ENCODE measurements at regions not wholly inside any gene's neighbourhood (a gene's known extent, or its start where the extent isn't known, plus 50 kb on each side); places are given as distances from the start of the nearest gene placed in this dataset.
"Not testable (repeated sequence)": the region's sequence is repeated elsewhere in the genome, so short reads cannot be mapped to it uniquely, and the experiment has no call there.

DNA sequence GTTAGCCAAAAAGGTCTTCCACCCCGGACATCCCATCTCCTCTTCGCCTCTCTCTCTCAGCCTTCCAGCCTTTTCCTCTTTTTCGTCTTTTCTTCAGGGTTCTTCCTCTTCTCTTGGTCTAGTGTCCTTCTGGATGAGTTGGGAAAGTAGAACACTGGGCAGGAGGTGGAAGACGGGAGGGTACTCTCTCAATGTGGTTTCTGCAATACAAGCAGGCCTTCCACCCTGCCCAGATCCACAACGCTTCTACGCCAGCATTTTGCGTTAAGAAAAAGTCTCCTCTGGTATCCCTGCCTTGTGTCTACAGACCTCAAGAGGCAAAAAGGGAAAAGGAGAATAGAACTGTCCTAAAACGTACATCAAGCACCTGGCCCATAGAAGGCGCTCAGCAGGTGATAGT is 587.8 kb downstream of the BNC2 start:
- no peak for DNase-seq

DNA sequence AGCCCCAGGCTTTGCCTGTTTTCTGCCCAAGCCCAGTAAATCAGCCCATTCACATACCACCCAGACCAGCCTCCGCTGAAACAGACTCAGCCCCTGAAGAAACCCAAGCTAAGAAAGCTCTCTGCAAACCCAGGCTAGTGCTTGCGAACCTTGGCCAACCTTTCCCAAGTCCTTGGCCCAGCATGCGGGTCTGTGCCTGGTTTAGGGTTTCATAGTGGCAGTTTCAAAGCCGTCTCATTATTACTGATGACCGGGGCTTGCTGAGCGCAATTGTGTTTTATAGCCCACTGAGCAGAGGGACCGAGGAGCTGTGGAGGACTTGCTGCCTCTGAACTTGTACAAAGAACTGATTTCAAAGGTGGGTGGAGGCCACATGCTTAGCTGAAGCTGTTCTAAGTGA is 584.3 kb downstream of the BNC2 start:
- DNase-seq = no peak

DNA sequence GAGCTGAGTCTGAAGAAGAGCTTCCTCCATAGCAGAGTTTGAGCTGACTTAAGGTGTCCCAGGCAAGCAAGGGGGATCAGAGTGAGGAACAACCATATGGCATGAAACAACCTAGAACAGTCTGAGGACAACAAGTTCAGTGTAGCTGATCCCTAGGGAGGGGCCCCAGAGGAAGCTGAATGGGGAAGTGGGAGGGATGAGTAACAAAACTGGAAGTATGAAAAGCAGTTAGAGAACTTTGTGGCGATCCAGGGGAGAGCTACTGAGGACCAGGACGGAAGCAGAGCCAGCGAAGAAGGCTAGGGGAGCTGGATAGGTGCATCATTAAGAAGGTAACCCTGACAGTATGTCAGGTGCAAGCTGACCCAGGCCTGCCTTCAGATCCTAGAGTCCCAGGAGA is 580.8 kb downstream of the BNC2 start:
- no peak for DNase-seq

DNA sequence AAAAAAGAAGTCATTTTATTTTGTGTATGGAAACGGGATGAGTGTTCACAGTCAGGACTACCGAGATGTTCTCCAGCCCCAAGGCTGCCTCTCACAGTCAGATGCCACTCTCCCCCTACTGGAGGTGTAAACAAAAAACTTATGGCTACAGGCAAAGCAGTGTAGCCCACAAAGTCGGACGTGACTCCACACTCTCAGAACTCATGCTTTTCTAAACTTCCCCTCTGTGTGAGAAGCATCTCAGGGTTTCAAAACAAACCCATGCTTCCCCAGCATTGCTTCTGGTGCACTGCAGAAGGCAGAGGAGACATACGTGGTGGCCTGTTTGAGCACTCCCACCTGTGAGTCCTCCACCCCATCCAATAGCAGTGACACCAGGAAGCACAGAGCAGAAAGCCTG is 580.3 kb downstream of the BNC2 start:
- DNase-seq = no peak

DNA sequence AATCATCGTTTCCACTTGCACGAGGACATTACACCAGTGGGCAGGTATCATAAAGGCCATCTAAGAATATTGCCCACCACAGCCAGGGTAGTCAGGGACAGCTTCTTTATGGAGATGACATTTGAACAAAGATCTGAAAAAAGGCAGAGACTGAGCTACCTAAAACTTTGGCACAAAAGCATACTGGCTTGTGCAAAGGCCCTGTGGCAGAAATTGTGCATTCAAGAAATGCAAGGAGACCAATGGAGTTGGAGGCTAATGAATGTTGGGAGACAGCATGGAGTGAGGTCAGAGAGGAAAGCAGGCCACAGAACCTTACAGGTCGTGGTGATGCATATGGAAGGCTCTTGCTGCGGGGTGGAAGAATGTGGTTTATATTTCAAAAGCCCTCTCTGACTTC is 578.5 kb downstream of the BNC2 start:
- DNase-seq = no peak

DNA sequence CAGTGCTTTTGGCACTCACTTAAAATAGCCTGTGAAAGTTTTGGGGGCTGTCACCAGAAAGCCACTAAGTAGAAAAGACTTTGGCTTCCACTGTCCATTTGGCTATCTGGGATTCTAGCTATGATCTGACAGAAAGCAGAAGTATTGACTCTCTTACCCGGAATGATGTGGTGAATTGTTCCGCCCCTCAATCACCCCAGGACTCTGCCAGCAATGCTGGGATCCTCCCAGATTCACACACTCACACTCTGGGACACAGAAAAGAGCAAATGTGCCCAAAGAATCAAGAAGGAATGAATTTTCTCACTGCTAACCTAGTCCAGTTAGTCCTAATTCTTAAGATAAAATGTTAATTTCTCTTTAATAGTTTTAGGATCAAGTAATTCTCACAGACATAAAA is 576.9 kb downstream of the BNC2 start:
- DNase-seq = no peak

DNA sequence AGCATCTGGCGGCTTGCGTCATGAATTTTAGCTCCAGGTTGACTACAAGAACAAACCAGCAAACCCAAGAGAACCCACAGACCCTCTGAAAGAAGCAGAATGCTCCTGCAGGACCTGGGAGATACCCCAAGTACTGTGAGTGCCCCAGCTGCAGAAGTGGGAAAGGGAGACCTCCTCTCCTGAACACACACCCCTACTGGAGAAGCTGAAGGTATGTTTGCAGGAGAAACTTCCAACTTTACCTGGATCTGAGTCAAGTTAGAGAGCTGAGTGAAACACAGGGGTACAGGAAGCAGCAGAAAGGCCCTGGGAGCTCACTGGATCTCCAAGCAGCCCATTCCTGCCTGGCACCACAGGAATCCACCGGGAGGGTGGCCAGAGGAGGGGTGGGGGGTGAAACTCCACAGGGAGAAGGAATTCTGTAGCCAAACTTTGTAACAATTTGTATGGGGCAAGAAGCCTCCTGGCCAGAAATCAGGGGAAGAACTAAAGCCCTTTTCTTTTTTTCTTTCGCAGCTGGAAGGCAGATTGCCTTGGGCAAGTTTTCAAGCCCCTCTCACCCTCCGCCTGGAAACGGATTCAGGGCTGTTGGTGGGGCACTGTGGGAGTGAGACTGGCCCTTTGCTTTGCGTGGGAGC is 576.2 kb downstream of the BNC2 start:
- DNase-seq = no peak

DNA sequence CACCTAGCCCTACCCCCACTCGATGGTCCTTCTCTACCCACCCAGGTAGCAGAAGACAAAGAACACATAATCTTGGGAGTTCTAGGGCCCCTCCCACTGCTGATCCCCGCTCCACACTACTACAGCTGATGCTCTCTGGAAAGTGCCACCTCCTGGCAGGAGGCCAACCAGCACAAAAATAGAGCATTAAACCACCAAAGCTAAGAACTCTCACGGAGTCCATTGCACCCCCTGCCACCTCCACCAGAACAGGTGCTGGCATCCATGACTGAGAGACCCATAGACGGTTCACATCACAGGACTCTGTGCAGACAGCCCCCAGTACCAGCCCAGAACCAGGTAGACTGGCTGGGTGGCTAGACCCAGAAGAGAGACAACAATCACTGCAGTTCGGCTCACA is 575.5 kb downstream of the BNC2 start:
- DNase-seq = not testable (repeated sequence)

DNA sequence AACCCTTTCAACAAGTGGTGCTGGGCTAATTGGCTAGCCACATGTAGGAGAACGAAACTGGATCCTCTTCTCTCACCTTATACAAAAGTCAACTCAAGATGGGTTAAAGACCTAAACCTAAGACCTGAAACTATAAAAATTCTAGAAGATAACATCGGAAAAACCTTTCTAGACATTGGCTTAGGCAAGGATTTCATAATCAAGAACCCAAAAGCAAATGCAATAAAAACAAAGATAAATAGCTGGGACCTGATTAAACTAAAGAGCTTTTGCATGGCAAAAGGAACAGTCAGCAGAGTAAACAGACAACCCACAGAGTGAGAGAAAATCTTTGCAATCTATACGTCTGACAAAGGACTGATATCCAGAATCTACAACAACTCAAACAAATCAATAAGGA is 571.1 kb downstream of the BNC2 start:
- not testable (repeated sequence) for DNase-seq

DNA sequence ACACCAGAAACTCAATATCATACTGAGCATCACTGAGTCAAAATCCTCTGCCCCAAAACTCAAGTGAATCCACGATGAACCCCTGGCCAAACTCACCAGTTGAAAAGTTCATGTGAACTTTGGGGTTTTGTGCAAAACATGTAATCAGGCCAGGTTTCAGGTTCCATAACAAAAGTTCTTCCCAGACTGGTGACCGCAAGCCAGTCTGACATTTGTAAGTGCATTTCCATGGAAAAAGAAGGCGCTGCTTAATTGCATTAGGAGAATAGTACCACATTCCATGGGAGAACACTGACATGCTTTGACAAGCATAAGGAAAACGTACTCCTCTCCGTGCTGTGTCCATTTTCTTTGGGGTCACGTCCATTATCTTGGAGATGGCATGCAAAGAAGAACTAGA is 567.0 kb downstream of the BNC2 start:
- no peak for DNase-seq

DNA sequence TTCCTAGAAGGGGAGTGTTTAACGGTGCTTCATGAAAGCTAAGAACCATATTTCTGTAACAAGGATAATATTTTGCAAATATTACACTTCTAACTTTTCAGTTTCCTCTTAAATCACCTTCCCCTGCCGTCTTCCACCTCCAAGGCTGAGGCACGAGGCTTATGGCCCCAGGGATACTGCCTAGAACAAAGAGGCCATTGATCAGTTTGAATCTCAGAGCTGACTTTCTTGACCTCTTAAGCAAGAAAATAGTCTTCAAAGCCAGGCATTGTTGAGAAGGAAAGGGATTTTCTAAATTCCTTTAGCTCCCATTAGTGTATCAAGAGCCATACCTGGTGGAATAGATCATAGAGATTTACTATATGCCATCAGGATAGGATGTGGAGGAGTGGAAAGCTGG is 566.2 kb downstream of the BNC2 start:
- no peak for DNase-seq

DNA sequence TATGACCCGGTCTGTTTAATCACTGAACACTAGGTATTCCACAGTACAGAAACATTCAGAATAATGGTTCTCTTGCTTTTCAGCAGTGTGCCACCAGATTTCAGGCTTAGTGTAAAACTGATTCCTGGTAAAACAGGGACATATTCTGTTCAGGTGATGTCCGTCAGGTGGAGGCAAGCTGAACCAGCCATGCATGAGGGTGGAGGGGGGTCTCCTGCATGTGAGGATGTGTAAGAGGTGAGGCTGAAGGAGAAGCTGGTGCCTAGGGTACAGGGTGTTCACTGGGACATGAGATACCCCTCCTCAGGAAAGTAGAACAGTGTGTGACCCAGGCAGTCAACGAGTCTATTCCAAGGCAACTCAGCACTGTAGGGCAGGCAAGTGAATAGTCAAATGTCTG is 563.9 kb downstream of the BNC2 start:
- no peak for DNase-seq

DNA sequence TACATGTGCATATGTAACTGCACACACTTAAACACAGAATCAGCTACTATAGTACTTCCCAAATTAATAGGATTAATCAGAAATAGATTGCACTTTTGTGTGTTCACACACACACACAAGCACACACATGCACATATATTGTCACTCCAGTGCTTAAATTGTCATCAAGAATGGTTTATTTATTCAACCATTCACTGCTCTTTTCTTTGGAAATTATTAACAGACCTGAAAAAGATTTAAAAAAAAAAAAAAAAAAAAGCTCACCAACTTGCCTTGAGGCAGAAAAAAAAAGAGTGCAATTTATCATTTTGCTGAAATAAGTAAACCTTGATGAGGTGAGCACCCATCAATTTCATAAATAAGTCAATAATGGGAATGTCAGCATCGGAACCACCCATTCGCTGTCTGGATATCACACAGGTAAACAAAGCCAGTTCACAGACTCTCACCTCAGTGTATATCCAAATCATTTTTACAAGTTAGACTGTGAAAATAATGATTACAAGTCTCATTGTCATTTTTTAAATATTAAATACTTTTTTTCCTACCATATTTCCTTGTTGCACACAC is 562.8 kb downstream of the BNC2 start:
- no peak for DNase-seq

DNA sequence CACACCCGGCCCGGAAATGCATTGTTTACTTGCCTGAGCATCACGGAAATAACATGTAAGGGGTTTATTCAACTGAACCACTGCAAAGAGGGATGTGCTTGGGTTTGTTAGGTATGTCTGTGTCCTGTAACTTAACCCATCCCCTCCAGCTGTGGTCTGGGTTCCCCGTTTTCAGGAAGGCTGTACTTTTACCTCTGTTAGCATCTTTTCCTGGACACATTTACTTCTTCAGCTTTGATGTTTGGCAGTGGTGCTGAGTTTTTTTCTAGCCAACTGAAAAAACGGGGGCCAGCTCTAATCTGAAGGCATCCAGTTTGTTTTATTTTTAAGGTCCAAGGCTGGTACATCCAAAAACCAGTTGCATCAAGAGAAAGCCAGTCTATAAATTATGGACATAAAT is 561.8 kb downstream of the BNC2 start:
- no peak for DNase-seq

DNA sequence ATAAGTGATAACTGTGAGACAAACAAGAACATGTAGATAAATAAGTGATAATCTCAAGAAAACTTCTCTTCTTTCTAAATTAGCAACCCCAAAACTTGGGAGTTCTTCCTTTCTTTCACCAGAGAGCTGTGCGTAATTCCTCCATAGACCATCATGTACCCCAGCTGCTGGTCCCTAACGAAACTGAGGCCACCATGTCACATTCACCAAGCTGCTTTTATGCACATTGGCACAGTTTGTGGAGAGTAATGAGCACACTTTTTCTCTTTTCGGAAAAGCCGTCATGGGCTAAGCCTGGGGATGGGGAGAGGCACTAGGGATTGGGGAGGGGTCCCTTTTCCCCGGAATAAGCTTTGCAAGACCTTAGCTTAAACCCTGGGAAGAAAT is 561.4 kb downstream of the BNC2 start:
- DNase-seq = no peak

DNA sequence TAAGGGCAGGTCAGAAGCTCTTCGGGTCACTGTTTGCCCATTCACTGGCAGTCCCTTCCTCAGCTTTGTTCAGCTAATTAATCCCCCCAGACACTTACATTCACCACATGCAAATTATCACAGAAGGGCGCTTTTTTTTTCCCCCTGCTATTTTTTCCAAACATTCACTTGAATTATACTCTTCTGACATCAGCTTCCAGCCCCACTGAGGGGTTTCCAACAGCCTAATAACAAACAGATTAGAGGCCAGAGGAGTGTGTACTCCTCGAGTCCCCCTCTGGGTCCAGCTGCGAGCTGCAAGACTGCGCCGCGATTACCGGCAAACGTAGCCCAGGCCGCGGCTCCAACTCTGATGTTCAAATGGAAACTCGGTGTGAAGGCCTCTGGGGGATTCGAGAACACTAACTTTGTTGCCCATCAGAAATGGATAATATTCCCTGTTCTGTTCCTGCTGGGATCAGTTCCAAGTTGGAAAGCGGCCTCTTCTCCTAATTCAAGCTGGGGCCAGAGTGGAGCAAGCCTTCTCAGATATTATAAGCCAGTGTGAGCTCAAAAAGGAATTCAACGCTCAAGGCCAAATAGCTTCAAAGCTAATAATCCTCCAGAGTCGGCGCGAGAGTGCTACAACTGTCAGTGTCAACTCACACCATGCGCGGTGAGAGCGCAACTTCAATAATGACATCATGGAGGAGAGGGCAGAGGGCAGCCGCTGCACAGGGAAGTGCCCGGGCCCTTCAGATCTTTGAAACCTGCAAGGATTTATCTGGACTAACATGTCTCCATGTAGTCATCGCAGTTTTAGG is 560.8 kb downstream of the BNC2 start:
- no peak for DNase-seq

DNA sequence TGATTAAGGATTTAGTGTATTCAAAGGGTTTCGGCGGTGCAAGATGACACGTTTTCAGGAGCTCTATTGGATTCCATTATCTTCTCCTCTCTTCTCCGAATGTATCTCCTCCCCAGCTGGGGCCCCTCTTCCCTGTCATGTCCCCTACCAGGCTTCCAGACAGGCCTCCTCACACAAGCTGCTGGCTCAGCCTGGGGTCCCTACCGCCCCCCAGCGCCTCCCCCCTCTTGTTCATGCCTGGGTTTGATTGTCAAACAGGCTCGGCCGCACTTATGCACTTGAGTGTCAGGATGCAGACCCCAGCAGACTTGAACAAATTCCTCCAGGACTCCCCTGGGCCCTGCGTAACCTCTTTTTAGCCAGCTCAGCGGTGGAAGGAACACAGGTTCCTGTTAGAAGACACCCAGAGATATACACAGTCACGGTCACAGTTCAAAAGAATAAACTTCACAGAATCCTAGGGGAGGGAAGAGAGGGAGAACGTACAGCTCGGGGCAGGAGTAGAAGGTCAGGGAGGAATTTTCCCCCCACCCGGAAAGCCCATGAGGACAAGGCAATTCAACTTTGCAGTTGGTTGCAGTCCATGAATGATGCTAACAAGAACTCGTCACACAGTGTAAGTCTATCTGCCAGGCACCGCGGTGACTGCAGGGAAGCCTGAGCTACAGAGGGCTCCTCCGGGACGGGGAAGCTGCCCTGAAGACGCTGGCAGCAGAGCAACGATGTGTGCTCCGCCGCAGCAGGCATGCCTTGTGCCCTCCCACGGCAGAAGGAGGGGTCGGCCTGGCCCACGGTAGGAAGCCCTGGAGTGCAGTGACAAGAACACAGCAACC is 560.0 kb downstream of the BNC2 start:
- no peak for DNase-seq

DNA sequence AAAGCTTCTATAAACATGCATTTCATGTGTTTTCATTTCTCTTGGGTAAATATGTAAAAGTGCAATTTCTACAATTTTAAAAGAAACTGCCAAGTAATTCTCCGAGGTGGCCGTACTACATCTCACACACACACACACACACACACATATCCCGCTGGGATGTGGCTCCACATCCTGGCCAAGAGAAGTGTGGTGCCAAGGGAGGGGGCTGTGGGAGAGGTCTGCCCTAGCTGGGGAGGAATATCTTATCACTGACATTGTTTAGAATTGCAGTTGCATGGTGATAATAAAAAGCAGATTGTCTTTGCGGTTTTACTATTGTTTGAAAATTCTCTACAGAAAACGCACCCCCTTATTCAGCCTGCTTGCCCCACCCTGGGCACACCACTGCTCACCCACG is 558.4 kb downstream of the BNC2 start:
- DNase-seq = no peak

DNA sequence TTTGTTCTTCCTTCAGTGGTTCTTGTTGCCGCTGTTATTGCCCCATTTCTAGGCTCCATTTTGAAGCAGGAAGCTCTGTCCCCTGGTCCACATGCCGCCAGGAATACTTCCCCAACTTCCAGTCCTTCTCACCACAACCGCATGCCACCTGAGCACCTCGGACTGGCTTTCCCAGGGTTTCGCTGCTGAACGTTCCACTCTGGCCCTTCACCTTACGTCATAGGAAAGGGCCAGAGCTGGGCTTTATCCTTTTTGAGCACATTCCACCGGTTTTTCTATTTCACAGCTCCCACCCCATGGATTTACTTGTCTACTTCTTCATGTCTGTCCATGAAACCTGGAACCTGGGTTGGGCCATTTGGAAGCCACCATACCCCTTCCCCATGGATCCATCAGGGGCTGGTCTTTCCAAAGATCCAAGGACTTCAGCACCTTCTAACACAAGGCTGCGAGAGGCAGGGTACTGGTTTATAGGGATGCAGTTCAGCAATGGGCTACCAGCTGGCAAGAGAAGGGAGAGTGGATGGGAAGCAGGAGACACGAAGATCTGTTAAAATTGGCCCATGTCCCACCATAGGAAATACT is 557.4 kb downstream of the BNC2 start:
- DNase-seq = no peak

DNA sequence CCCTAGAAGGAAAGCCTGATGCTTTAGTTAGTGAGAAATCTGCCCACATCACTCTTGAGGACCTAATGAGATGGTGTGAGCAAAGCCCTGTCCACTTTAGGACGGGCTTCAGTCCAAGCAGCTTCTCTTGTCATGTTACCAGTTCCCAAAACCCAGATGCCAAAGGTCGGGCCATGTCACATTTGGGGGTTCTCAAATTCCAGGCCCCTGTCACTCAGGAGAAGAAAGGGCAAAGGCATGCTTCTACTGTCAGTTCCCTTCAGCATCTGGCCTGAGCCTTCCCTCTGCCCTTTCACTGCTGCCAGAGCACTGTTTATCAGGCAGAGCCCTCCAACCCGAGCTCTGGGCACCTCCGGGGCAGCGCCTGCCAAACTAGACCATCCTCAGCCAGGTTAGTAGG is 556.0 kb downstream of the BNC2 start:
- no peak for DNase-seq

DNA sequence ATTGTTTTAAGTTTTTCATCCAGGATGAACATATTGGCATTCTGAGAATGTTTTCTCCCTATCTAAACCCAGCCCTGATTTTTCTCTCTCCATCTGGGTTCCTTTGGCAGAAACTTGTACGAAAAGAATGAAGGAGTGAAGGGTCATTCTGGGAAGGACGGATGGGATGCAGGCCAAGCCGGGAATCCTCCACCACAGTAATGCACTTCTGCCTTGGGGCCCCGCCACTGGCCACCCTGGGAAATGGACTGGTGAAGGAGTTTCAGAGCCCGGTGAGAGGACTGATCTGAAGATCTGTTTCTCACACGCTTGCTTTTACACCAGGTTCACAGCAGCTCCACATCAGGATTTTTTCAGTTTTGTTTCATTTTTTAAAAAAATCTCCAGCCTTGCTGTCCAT is 554.8 kb downstream of the BNC2 start:
- no peak for DNase-seq

DNA sequence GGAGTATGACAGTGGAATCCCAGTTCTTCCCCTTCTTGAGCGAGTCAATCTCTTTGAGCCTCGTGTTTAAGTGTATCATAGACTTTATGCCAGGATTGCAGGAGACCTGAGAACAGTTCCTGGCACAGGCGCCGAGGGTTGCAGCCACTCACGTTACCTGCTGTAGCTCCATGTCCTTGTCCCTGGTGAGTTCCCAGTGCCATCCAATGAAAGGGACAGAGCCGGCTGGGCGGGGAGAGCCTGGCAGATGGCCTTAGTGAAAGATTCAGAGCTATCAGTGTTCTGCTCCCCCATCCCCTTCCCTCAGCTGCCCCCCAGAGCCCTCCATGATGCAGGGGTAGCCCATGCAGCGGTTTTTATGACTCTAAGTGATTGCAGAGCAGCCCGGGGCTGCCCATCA is 554.0 kb downstream of the BNC2 start:
- DNase-seq = no peak
